HG03135 (cell line): ENCODE measurements at regions not wholly inside any gene's neighbourhood (a gene's known extent, or its start where the extent isn't known, plus 50 kb on each side); places are given as distances from the start of the nearest gene placed in this dataset.

Experiments
- ATAC-seq: cut with Tn5 transposase; IDR thresholded peaks from one replicate; pipeline ENCODE4 v1.9.1; 2021; ENCODE audit warnings: mild to moderate bottlenecking, moderate library complexity; ENCODE audit not compliant: unreplicated experiment

GRCh38 chrX:69365755-69366154 lies 138.4 kb upstream of the NALF2 start:
- no peak for ATAC-seq

- ATAC-seq: no peak
Measured at GRCh38 chrX:69365349-69365748, 138.8 kb upstream of the NALF2 start.

GRCh38 chrX:69362856-69363255 lies 141.3 kb upstream of the NALF2 start:
- no peak for ATAC-seq

- no peak for ATAC-seq
Measured at GRCh38 chrX:69362354-69362753, 141.8 kb upstream of the NALF2 start.

- ATAC-seq: no peak
Measured at GRCh38 chrX:69361311-69361845, 142.7 kb upstream of the NALF2 start.

GRCh38 chrX:69357317-69357716 lies 146.8 kb upstream of the NALF2 start:
- ATAC-seq: no peak

- ATAC-seq: no peak
Measured at GRCh38 chrX:69324851-69325250, 159.6 kb upstream of the PJA1 start.

- ATAC-seq: no peak
Measured at GRCh38 chrX:69323786-69324720, 158.8 kb upstream of the PJA1 start.

GRCh38 chrX:69321789-69322188 lies 156.5 kb upstream of the PJA1 start:
- no peak for ATAC-seq

- no peak for ATAC-seq
Measured at GRCh38 chrX:69321006-69321655, 155.9 kb upstream of the PJA1 start.

GRCh38 chrX:69320116-69320515 lies 154.9 kb upstream of the PJA1 start:
- no peak for ATAC-seq

- no peak for ATAC-seq
Measured at GRCh38 chrX:69319376-69319775, 154.1 kb upstream of the PJA1 start.

- ATAC-seq: no peak
Measured at GRCh38 chrX:69318651-69319340, 153.5 kb upstream of the PJA1 start.

- no peak for ATAC-seq
Measured at GRCh38 chrX:69317721-69318120, 152.5 kb upstream of the PJA1 start.

- ATAC-seq: no peak
Measured at GRCh38 chrX:69314436-69315348, 149.4 kb upstream of the PJA1 start.

- no peak for ATAC-seq
Measured at GRCh38 chrX:69313617-69314290, 148.5 kb upstream of the PJA1 start.

GRCh38 chrX:69311936-69312670 lies 146.8 kb upstream of the PJA1 start:
- ATAC-seq: no peak

- ATAC-seq: no peak
Measured at GRCh38 chrX:69309074-69309792, 144.0 kb upstream of the PJA1 start.
